ENCODE measurements at regions not wholly inside any gene's neighbourhood (a gene's known extent, or its start where the extent isn't known, plus 50 kb on each side); places are given as distances from the start of the nearest gene placed in this dataset.

DNA sequence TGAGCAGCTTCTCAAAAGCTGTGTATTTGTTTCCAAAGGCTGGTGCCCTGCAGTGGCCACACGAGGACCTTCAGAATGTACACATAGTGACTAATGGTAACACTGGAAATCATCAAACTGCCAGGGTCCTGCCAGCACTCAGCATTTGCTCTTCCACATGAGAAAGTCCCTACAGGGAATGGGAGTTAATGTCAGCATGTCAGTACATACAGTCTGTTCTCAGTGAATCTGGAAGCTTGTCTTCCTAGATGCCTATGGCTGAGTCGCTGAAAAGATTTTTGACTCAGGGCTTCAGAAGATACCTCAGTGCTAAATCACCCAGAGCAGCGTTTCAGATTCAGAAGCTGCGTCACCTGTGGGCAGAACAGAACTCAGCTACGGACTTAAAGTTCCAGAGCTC, 108.2 kb downstream of the CDC7 start:
- TF ChIP-seq, protein P1, sequence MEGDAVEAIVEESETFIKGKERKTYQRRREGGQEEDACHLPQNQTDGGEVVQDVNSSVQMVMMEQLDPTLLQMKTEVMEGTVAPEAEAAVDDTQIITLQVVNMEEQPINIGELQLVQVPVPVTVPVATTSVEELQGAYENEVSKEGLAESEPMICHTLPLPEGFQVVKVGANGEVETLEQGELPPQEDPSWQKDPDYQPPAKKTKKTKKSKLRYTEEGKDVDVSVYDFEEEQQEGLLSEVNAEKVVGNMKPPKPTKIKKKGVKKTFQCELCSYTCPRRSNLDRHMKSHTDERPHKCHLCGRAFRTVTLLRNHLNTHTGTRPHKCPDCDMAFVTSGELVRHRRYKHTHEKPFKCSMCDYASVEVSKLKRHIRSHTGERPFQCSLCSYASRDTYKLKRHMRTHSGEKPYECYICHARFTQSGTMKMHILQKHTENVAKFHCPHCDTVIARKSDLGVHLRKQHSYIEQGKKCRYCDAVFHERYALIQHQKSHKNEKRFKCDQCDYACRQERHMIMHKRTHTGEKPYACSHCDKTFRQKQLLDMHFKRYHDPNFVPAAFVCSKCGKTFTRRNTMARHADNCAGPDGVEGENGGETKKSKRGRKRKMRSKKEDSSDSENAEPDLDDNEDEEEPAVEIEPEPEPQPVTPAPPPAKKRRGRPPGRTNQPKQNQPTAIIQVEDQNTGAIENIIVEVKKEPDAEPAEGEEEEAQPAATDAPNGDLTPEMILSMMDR (conservative IDR thresholded peaks at IDR 0.05; ENCODE audit: low read length): no peak
- no peak for TF ChIP-seq EZH2phosphoT487 (IDR thresholded peaks at IDR 0.05; ENCODE audit: borderline replicate concordance, low read depth, low read length)

Measured in OCI-LY7 (cell line).